Chondrocyte (in vitro differentiated cells): ENCODE measurements at regions not wholly inside any gene's neighbourhood (a gene's known extent, or its start where the extent isn't known, plus 50 kb on each side); places are given as distances from the start of the nearest gene placed in this dataset.

Experiments used
- DNase-seq: peaks from one replicate; pipeline ENCODE4 v3.0.0; 2021; ENCODE audit warnings: mixed read lengths, low spot score
- H3K27ac Mint-ChIP-seq: one replicate; pipeline ENCODE4 v1.8.0; 2021; ENCODE audit warnings: mild to moderate bottlenecking, moderate library complexity, mixed read lengths; ENCODE audit not compliant: unreplicated experiment
- H3K27me3 Mint-ChIP-seq: 2 replicates; pipeline ENCODE4 v1.8.0; 2021; ENCODE audit warnings: low read depth, mixed read lengths
- H3K36me3 Mint-ChIP-seq: 2 replicates; pipeline ENCODE4 v1.8.0; 2021; ENCODE audit warnings: low read depth, mixed read lengths
- H3K4me1 Mint-ChIP-seq: 2 replicates; pipeline ENCODE4 v1.8.0; 2021; ENCODE audit warnings: low read depth, mild to moderate bottlenecking, mixed read lengths
- H3K4me3 Mint-ChIP-seq: one replicate; pipeline ENCODE4 v1.8.0; 2021; ENCODE audit warnings: mild to moderate bottlenecking, moderate library complexity, mixed read lengths; ENCODE audit not compliant: unreplicated experiment
- H3K9me3 Mint-ChIP-seq: 2 replicates; pipeline ENCODE4 v1.8.0; 2021; ENCODE audit warnings: low read depth, mixed read lengths
- TF ChIP-seq, protein P1 (sequence below): fragments of 200-600 bp; sonication (generic); IDR thresholded peaks from 2 replicates; pipeline ENCODE4 v1.5.0; 2021; ENCODE audit warnings: antibody characterized with exemption, mild to moderate bottlenecking, moderate library complexity

DNA sequence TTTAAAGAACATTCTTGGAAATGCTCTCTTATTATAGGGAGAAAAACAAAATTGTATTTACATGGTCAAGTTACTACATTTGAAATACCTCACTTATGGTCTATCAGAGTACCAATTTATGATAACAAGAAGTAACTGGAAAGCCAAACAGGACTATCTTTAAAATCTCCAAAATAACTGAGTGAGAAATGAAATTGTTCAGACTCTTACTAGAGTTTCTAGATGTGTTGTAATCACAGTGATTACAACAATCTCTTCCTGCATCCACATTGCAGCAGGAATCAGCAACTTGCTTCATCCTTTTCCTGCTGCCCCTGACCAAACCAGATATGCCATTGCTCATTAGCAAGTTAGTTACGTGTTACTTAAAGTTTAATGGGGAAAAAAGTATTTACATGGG, 245.2 kb upstream of the SMIM31 start:
- H3K4me3 Mint-ChIP-seq = no peak overlapping the region
- no peak for DNase-seq

GRCh38 chr4:164509951-164510350, 244.0 kb upstream of the SMIM31 start:
- Mint-ChIP-seq H3K9me3 (no peaks in the 10 kb centered on the region), H3K27me3 (no peaks in the 10 kb centered on the region), H3K27ac (no peak overlapping the region), H3K4me1 (peaks cover 15% of the 10 kb centered on the region), H3K36me3 (no peaks in the 10 kb centered on the region), H3K4me3 (no peak overlapping the region)
- TF ChIP-seq, protein P1, sequence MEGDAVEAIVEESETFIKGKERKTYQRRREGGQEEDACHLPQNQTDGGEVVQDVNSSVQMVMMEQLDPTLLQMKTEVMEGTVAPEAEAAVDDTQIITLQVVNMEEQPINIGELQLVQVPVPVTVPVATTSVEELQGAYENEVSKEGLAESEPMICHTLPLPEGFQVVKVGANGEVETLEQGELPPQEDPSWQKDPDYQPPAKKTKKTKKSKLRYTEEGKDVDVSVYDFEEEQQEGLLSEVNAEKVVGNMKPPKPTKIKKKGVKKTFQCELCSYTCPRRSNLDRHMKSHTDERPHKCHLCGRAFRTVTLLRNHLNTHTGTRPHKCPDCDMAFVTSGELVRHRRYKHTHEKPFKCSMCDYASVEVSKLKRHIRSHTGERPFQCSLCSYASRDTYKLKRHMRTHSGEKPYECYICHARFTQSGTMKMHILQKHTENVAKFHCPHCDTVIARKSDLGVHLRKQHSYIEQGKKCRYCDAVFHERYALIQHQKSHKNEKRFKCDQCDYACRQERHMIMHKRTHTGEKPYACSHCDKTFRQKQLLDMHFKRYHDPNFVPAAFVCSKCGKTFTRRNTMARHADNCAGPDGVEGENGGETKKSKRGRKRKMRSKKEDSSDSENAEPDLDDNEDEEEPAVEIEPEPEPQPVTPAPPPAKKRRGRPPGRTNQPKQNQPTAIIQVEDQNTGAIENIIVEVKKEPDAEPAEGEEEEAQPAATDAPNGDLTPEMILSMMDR = no peak
- no peak for DNase-seq

More for the DNA sequence above, 245.2 kb upstream of the SMIM31 start:
- Mint-ChIP-seq H3K4me1 (peaks cover 15% of the 10 kb centered on the region), H3K27ac (no peak overlapping the region), H3K9me3 (no peaks in the 10 kb centered on the region), H3K36me3 (no peaks in the 10 kb centered on the region), H3K27me3 (no peaks in the 10 kb centered on the region)
- TF ChIP-seq, protein P1 = no peak

- no peak for DNase-seq
- Mint-ChIP-seq H3K9me3 (peaks cover 9% of the 10 kb centered on the region), H3K27me3 (no peaks in the 10 kb centered on the region), H3K4me3 (no peak overlapping the region), H3K4me1 (peaks cover 11% of the 10 kb centered on the region), H3K27ac (no peak overlapping the region), H3K36me3 (peaks cover 2% of the 10 kb centered on the region)
- TF ChIP-seq, protein P1 = no peak
These were observed 241.8 kb upstream of the SMIM31 start for GRCh38 chr4:164512124-164512523.

- no peak for DNase-seq
- H3K27ac Mint-ChIP-seq = no peak overlapping the region
- TF ChIP-seq, protein P1 = no peak
- no peaks in the 10 kb centered on the region for H3K4me1 Mint-ChIP-seq
- no peaks in the 10 kb centered on the region for H3K27me3 Mint-ChIP-seq
- peaks cover 4% of the 10 kb centered on the region for H3K36me3 Mint-ChIP-seq
- peaks cover 11% of the 10 kb centered on the region for H3K9me3 Mint-ChIP-seq
- no peak overlapping the region for H3K4me3 Mint-ChIP-seq
These were observed 239.2 kb upstream of the SMIM31 start for GRCh38 chr4:164514765-164515164.

DNA sequence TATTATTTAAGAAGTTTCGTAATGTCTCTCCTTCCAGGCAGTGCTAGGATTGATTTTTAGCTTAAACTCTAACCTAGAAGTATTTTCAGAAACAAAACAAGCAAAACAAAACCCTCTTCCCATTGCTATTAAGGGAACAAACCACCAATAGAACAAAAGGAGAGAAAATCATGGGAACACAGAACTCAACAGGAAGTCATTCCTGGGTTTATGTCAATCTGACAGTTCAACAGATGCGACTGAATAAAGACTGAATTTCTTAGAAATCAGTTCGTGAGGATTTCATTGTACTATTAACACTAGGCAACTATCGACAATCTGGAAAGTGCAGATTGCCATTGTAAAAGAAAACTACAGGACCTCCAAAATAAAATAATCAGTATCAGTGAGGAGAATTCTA, 229.1 kb upstream of the SMIM31 start:
- Mint-ChIP-seq H3K27ac (no peak overlapping the region), H3K4me3 (no peak overlapping the region), H3K9me3 (no peaks in the 10 kb centered on the region), H3K36me3 (no peaks in the 10 kb centered on the region), H3K4me1 (no peaks in the 10 kb centered on the region), H3K27me3 (no peaks in the 10 kb centered on the region)
- no peak for DNase-seq
- TF ChIP-seq, protein P1 = no peak
